Spleen (tissue), 11 donors: ENCODE measurements at regions not wholly inside any gene's neighbourhood (a gene's known extent, or its start where the extent isn't known, plus 50 kb on each side); places are given as distances from the start of the nearest gene placed in this dataset.
"Not testable (repeated sequence)": the region's sequence is repeated elsewhere in the genome, so short reads cannot be mapped to it uniquely, and the experiment has no call there.

Experiments used
- DNase-seq: peaks from one replicate; pipeline ENCODE4 v3.0.0-alpha.2; 2020
- H3K27ac ChIP-seq, 8 donors: fragments of 200-600 bp; sonication (generic) in 7 of 8; 1 replicate in 4 of 8; 2 replicates in 4 of 8; pipeline versions ENCODE4 v1.5.0 to v1.8.0; 2016 to 2021; ENCODE audit warnings: inconsistent platforms in 4 of 8, mild to moderate bottlenecking in 4 of 8, moderate library complexity in 1 of 8
- H3K27me3 ChIP-seq, 7 donors: fragments of 200-600 bp; sonication (generic) in 6 of 7; replicated peaks in 1 of 7; 1 replicate in 4 of 7; 2 replicates in 3 of 7; pipeline versions ENCODE4 v1.5.0 to v1.8.0; 2016 to 2021; ENCODE audit warnings: inconsistent platforms in 3 of 7, mild to moderate bottlenecking in 1 of 7
- H3K36me3 ChIP-seq, 6 donors: fragments of 200-600 bp; sonication (generic) in 5 of 6; 1 replicate in 4 of 6; 2 replicates in 2 of 6; pipeline versions ENCODE4 v1.5.0 to v1.8.0; 2016 to 2021; ENCODE audit warnings: inconsistent platforms in 2 of 6
- H3K4me1 ChIP-seq, 6 donors: fragments of 200-600 bp; sonication (generic) in 5 of 6; 1 replicate in 3 of 6; 2 replicates in 3 of 6; pipeline versions ENCODE4 v1.5.0 to v1.8.0; 2016 to 2021; ENCODE audit warnings: inconsistent platforms in 3 of 6
- H3K4me3 ChIP-seq, 8 donors: fragments of 200-600 bp; sonication (generic) in 7 of 8; 1 replicate in 4 of 8; 2 replicates in 4 of 8; pipeline versions ENCODE4 v1.5.0 to v1.8.0; 2016 to 2021; ENCODE audit warnings: inconsistent platforms in 4 of 8, mild to moderate bottlenecking in 4 of 8, moderate library complexity in 2 of 8
- H3K9me3 ChIP-seq, 8 donors: fragments of 200-600 bp; sonication (generic) in 7 of 8; 1 replicate in 4 of 8; 2 replicates in 4 of 8; pipeline versions ENCODE4 v1.5.0 to v1.8.0; 2016 to 2021; ENCODE audit warnings: inconsistent platforms in 4 of 8
- POLR2A ChIP-seq, 3 donors: fragments of 450-650 bp; IDR thresholded peaks; one replicate each; pipeline ENCODE4 v1.5.1; 2017; ENCODE audit warnings: antibody characterized with exemption in 3 of 3, mild to moderate bottlenecking in 1 of 3
- POLR2AphosphoS5 ChIP-seq, 3 donors: sonication (generic); formaldehyde crosslinking; IDR thresholded peaks; one replicate each; pipeline ENCODE4 v1.5.1; 2017; ENCODE audit warnings: antibody characterized with exemption in 3 of 3
- WGBS, 5 donors: extraction: QIAGEN DNeasy Blood & Tissue Kit in 3 of 5; methylation state at CpG; one replicate each; pipeline versions ENCODE4 v1.1.5 to v1.1.7; 2013 to 2018; 5-methylcytosine and 5-hydroxymethylcytosine counted together
- intact Hi-C: fragments of 100-400 bp; cut with DNase I; formaldehyde crosslinking; loops from one replicate; pipeline ENCODE4 v1.15.0; 2023; ENCODE audit warnings: low total_unique reads
- TF ChIP-seq, protein P1 (sequence below), 11 experiments: fragments of 200-600 bp in 7 of 11; fragments of 450-650 bp in 4 of 11; sonication (generic) in 4 of 11; IDR thresholded peaks in 8 of 11; conservative IDR thresholded peaks in 3 of 11; 1 replicate in 7 of 11; 2 replicates in 4 of 11; pipeline versions ENCODE4 v1.4.0 to v1.8.0; 2016 to 2021; ENCODE audit warnings: antibody characterized with exemption in 11 of 11, inconsistent platforms in 4 of 11, mild to moderate bottlenecking in 1 of 11
- donor health status: healthy with polysubstance abuse.
- donor health status: DM: no; HTN: no; CAD: no; lungs with moderate emphysema.
- donor health status: DM: no; HTN: no; CAD: no.
- donor health status: Bipolar disorder and iron deficiency.
- donor health status: healthy.
- donor health status: DM: no; HTN: no; CAD: no.
- donor health status: DM: yes; HTN: yes; CAD: no.

- H3K36me3 ChIP-seq, H3K27ac ChIP-seq, H3K27me3 ChIP-seq, H3K4me1 ChIP-seq, H3K4me3 ChIP-seq, intact Hi-C loops, DNase-seq: not testable (repeated sequence)
- peaks cover 0 to 14% (median 0%) of the 10 kb centered on the region in 8 donors for H3K9me3 ChIP-seq
- WGBS, 5 donors, result 82 to 93% (median 92%) methylated on average over 7 to 9 of the region's 9 CpGs
Measured at GRCh38 chr10:76815505-76815904, 822.1 kb downstream of the KCNMA1 start.

GRCh38 chr10:76811430-76811829 is 826.2 kb downstream of the KCNMA1 start:
- Histone ChIP-seq H3K4me3 (no peak overlapping the region), H3K36me3 (no peaks in the 10 kb centered on the region), H3K27me3 (no peaks in the 10 kb centered on the region), H3K27ac (no peak overlapping the region), H3K9me3 (peaks cover 0 to 9% (median 0%) of the 10 kb centered on the region in 8 donors), H3K4me1 (no peaks in the 10 kb centered on the region)
- intact Hi-C loops, result no loop called here
- DNase-seq, result no peak
- TF ChIP-seq, protein P1, sequence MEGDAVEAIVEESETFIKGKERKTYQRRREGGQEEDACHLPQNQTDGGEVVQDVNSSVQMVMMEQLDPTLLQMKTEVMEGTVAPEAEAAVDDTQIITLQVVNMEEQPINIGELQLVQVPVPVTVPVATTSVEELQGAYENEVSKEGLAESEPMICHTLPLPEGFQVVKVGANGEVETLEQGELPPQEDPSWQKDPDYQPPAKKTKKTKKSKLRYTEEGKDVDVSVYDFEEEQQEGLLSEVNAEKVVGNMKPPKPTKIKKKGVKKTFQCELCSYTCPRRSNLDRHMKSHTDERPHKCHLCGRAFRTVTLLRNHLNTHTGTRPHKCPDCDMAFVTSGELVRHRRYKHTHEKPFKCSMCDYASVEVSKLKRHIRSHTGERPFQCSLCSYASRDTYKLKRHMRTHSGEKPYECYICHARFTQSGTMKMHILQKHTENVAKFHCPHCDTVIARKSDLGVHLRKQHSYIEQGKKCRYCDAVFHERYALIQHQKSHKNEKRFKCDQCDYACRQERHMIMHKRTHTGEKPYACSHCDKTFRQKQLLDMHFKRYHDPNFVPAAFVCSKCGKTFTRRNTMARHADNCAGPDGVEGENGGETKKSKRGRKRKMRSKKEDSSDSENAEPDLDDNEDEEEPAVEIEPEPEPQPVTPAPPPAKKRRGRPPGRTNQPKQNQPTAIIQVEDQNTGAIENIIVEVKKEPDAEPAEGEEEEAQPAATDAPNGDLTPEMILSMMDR (IDR thresholded peaks at IDR 0.05 in 8 of 11, conservative IDR thresholded peaks at IDR 0.05 in 3 of 11), result no peak
- TF ChIP-seq POLR2AphosphoS5 (IDR thresholded peaks at IDR 0.05) (no peak), POLR2A (IDR thresholded peaks at IDR 0.05) (no peak)

GRCh38 chr10:76788452-76788811 is 849.2 kb downstream of the KCNMA1 start:
- H3K36me3 ChIP-seq, result no peaks in the 10 kb centered on the region
- no peak overlapping the region for H3K27ac ChIP-seq
- H3K27me3 ChIP-seq, result no peaks in the 10 kb centered on the region
- no peaks in the 10 kb centered on the region for H3K4me1 ChIP-seq
- TF ChIP-seq POLR2A (IDR thresholded peaks at IDR 0.05), result no peak
- TF ChIP-seq, protein P1 (IDR thresholded peaks at IDR 0.05 in 8 of 11, conservative IDR thresholded peaks at IDR 0.05 in 3 of 11), result no peak
- no peak for TF ChIP-seq POLR2AphosphoS5 (IDR thresholded peaks at IDR 0.05)
- H3K9me3 ChIP-seq, result no peaks in the 10 kb centered on the region
- intact Hi-C loops, result no loop called here
- DNase-seq, result no peak
- WGBS, 5 donors, result 59 to 72% (median 67%) methylated on average over 4 of the region's 4 CpGs
- H3K4me3 ChIP-seq, result no peak overlapping the region

- DNase-seq, result no peak
- intact Hi-C loops, result no loop called here
Measured at GRCh38 chr10:76787746-76788451, 849.7 kb downstream of the KCNMA1 start.

More at GRCh38 chr10:76787746-76788451, 849.7 kb downstream of the KCNMA1 start:
- H3K27ac ChIP-seq, result no peak overlapping the region
- TF ChIP-seq POLR2A (IDR thresholded peaks at IDR 0.05) (no peak), POLR2AphosphoS5 (IDR thresholded peaks at IDR 0.05) (no peak)
- TF ChIP-seq, protein P1 (IDR thresholded peaks at IDR 0.05 in 8 of 11, conservative IDR thresholded peaks at IDR 0.05 in 3 of 11), result no peak
- H3K36me3 ChIP-seq, result no peaks in the 10 kb centered on the region
- H3K27me3 ChIP-seq, result no peaks in the 10 kb centered on the region
- WGBS, 5 donors, result 89 to 97% (median 92%) methylated on average over 3 of the region's 3 CpGs
- no peak overlapping the region for H3K4me3 ChIP-seq
- H3K9me3 ChIP-seq, result peaks cover 0 to 5% (median 1%) of the 10 kb centered on the region in 8 donors
- no peaks in the 10 kb centered on the region for H3K4me1 ChIP-seq
